ENCODE measurements at regions not wholly inside any gene's neighbourhood (a gene's known extent, or its start where the extent isn't known, plus 50 kb on each side); places are given as distances from the start of the nearest gene placed in this dataset.
"Not testable (repeated sequence)": the region's sequence is repeated elsewhere in the genome, so short reads cannot be mapped to it uniquely, and the experiment has no call there.

GRCh38 chr2:160736148-160737028, 242.8 kb upstream of the RBMS1 start:
- peak; percentile 17 for DNase-seq

- no peak for DNase-seq
Observed at GRCh38 chr2:160737247-160737646, 243.6 kb upstream of the RBMS1 start.

- no peak for DNase-seq
Observed at GRCh38 chr2:160741271-160741670, 247.7 kb upstream of the RBMS1 start.

- DNase-seq: no peak
Observed at GRCh38 chr2:160741815-160742214, 248.2 kb upstream of the RBMS1 start.

DNA sequence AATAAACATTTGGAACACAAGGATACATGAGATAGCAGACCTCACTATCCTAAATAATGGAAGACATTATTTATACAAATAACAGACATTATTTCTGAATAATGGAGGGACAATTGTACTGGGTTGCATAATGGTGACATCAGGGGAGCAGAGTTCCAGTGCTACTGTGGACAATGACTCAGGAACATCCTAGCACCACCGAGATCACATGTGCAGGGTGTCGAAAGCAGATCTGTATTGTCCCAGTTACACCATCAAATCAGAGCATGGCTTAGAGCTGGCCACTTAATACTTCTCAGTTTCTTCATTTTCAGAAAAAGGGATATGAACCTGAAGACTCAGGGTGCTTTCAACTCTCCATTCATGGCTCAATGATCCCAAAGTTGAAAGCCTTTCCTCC, 249.1 kb upstream of the RBMS1 start:
- DNase-seq: no peak

DNA sequence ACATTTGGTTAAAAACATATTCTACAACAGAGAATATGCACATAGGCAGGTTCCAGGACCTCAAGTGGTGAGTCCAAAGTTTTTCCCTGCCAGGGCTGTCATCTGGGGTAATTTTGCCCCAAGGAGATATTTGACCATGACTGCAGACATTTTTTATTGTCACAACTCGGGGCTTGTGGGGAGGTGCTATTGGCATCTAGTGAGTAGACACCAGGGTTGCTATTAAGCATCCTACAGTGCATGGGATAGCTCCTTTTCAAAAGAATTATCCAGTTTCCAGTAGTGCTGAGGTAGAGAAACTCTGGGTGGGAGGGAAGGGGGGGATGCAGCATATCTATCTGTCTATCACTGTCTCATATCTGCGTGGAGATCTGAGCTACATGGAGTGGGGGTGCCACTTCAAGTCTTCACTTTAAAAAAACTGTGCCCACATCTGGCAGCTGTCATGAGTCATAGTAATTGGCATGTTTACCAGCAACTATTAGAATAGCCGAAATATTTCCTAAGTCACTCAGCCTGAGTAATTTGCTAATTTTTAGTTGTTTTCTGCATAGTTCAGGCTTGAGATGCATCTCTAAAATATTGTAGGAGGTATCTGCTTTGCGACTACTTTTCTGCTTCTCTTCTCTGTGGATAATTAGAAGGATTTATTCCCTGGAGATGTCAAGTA, 254.0 kb upstream of the RBMS1 start:
- DNase-seq: no peak

GRCh38 chr2:160751021-160751420, 257.4 kb upstream of the RBMS1 start:
- DNase-seq: no peak

DNA sequence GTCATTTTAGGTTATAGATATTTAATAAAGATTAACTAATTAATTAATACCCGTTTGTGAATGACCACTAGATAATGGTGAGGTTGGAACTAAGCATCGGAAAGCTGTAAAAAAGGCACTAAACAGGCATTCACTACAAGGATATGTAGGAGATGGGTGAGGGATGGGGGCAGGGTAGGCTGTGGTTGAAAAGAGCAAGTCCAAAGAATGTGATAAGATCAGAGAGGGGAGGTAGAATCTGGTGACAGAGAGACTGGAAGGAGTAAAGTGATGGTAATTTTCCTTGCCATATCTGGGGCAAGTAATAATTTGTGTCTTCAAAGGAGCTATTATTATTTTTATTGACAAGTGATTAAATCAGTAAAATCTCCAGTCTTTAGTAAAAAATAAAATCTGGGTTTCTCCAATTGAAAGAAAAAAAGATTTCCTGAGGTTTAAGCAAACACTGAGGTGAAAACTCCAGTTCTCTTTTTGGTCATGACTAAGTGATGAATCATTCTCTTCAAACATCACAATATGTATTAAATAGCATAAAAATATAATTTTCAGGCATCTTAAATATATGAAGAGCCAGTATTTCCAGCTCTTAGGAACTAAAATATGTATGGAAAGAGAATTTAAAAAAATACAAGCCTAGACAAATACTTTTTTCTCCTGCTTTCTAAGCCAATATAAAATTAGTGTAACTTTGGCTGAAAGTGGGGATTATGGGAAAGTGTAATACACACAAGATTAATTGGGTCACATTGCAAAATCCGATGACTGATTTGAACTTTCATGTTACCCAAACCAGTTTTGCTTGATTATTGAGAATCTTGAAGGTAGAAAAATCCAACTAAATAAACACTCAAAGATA, 259.1 kb upstream of the RBMS1 start:
- no peak for DNase-seq

- no peak for DNase-seq
Observed at GRCh38 chr2:160753331-160753654, 259.7 kb upstream of the RBMS1 start.

- DNase-seq: no peak
Observed at GRCh38 chr2:160753960-160754359, 260.4 kb upstream of the RBMS1 start.

DNA sequence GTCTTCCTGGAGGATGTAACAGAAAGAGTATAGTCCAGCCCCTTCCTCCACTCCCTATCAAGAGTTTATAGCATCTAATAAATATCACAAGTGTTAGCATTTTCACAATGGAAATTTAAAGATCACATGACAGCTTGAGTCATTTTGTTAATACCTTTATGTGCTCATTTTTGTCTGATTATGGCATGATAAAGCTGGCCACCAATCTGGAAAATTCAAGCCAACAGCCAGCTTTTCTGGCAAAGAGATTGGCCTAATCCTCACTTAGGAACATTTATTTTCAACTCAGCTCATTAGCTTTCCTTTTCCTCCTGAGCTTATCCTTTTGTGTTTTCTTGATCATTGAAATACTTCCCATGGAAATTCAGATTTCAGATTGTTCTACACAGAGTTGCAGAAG, 262.9 kb upstream of the RBMS1 start:
- DNase-seq: no peak

DNA sequence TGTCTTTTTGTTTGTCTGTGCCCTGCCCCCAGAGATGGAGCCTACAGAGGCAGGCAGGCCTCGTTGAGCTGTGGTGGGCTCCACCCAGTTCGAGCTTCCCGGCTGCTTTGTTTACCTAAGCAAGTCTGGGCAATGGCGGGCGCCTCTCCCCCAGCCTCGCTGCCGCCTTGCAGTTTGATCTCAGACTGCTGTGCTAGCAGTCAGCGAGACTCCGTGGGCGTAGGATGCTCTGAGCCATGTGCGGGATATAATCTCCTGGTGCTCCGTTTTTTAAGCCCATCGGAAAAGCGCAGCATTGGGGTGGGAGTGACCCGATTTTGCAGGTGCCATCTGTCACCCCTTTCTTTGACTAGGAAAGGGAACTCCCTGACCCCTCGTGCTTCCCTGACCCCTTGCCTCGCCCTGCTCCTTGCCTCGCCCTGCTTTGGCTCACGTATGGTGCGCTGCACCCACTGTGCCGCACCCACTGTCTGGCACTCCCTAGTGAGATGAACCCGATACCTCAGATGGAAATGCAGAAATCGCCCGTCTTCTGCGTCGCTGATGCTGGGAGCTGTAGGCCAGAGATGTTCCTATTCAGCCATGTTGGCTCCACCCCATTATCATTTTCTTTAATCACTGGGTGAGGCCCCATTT, 269.0 kb upstream of the RBMS1 start:
- DNase-seq: not testable (repeated sequence)

GRCh38 chr2:160783474-160783873, 289.9 kb upstream of the RBMS1 start:
- no peak for DNase-seq

GRCh38 chr2:160784034-160784433, 290.4 kb upstream of the RBMS1 start:
- DNase-seq: no peak

DNA sequence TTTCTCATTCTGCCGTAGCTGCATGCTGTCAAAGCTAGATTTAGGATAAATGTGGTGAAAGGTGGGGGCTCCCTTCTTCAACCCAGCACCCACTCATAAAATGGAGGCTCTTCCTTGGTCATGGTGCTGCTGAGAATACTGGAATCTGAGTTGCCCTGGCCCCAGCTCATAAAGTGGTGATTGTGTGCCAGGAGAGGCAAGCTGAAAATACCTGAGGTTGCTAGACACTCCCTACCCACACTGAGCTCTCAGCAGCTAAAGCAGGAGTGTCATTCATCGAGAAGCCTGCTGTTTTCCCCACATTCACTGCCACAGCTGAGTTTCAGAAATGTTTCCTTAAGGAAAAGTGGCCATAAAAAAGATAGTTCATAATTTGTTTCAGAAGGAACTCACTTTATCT, 297.1 kb upstream of the RBMS1 start:
- no peak for DNase-seq

- DNase-seq: no peak
Observed at GRCh38 chr2:160791884-160792283, 298.3 kb upstream of the RBMS1 start.

DNA sequence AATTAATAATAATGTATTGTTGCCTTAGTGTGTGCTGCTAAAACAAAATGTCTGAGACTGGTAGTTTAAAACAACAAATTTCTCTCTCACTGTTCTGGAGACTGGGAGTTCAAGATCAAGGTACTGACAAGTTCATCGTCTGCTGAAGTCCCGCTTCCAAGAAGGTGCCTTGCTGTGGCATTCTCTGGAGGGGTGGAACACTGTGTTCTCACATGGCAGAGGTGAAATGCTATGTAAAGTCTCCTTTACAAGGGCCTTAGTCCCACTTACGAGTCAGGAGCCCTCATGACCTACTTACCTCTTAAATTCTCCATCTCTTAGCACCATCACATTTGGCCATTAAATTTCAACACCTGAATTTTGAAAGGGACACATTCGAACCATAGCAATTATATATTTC, 299.2 kb upstream of the RBMS1 start:
- DNase-seq: no peak

- DNase-seq: no peak
Observed at GRCh38 chr2:160794926-160795325, 301.3 kb upstream of the RBMS1 start.

GRCh38 chr2:160803881-160804280, 310.3 kb upstream of the RBMS1 start:
- DNase-seq: no peak

DNA sequence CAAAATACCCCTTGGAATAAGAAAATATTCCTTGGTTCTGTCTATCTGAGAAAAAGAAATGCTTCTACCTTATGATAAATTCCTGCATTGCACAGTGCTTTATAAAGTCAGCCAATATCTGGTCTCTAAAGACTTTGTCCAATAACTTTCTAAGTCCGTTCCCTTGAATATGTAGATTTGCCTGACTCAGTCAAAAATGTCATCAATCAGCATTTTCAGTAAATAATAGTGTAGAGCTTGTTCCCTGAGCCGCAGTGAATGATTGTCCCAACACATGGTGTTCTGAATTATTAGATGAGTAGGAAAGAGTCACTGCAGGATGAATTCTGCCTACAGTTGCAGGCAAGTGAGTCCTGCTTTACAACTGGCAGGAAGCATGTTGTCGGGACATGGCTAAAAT, 316.8 kb upstream of the RBMS1 start:
- DNase-seq: no peak

DNA sequence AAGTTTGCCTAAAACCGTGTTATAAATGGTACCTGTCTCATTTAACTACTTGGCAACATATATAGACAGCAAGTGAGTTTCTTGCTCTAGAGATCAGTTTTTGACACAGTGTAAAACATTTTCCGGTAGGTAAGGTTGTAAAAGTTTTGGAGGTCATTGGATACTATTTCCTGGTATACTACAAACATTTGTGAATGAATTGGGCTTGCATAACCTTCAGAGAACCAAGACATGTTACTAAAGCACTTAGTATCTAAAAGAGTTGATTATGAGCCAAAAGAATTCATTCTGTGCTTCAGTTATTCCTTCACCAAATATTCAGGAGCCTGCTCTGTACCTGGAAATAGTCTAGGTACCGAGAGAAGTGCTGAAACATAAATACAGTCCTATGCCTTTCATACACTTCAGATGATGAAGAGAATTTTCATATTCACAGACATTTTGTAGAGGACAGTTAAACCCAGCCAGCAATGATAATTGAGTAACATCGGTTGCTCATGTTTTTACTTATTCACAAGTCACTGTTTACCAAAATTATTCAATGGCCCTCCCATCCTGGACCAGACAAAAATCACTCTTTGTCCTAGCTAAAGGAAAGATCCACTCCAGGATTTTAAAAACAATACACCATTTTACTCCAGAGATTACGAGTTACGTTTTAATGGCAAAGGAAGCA, 319.4 kb upstream of the RBMS1 start:
- no peak for DNase-seq

DNA sequence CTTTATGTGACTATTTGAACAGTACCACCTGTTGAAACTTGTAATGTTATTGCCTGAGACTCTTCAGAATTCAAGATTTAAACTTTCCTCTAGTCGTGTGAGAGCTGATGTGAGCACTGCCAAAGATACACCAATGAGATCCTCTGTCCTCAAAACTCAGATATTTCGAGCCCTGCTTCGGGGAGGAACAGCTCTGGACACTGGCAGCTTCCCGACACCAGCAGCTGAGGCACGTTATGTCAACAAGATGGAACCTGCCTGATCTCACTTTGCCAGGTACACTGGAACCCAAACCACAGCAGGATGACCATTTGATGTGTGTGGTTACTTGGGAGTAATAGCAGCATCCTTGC, 319.9 kb upstream of the RBMS1 start:
- DNase-seq: no peak

Data from GDM1 (cell line).